HG02943 (cell line): ENCODE measurements at regions not wholly inside any gene's neighbourhood (a gene's known extent, or its start where the extent isn't known, plus 50 kb on each side); places are given as distances from the start of the nearest gene placed in this dataset.

ENCODE experiments used
- ATAC-seq: cut with Tn5 transposase; IDR thresholded peaks from one replicate; pipeline ENCODE4 v1.9.1; 2021; ENCODE audit warnings: mild to moderate bottlenecking, low read depth, moderate library complexity; ENCODE audit not compliant: unreplicated experiment

DNA sequence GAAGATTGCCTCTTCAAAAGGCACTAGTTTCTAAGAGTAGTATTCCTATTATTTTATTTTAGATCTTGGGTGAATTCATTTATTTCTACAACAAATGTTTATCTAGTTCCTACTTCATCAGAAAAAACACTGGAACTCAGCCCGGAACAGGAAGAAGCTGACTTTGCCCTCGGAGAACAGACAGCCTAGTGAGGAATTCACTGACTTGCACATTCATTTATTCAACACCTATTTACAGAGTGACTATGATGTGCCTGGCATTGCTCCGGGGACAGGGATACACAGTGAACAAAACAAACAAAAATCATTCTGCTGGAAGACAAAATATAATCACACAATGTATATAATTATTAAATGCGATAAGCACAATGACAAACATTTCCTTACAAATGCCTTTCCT is 54.4 kb upstream of the SDK1 start:
- no peak for ATAC-seq

- no peak for ATAC-seq
Observed at GRCh38 chr7:3250725-3251124, 50.3 kb upstream of the SDK1 start.
